Neuron (in vitro differentiated cells): ENCODE measurements at regions not wholly inside any gene's neighbourhood (a gene's known extent, or its start where the extent isn't known, plus 50 kb on each side); places are given as distances from the start of the nearest gene placed in this dataset.

Source experiments
- H2AFZ ChIP-seq: one replicate; pipeline ENCODE4 v1.6.1; 2013; ENCODE audit warnings: low read depth, mild to moderate bottlenecking, inconsistent platforms, low read length, moderate library complexity
- H3K27me3 ChIP-seq: one replicate; pipeline ENCODE4 v1.6.1; 2013; ENCODE audit warnings: low read length; ENCODE audit not compliant: insufficient read depth
- H3K36me3 ChIP-seq: one replicate; pipeline ENCODE4 v1.6.1; 2013; ENCODE audit warnings: low read length; ENCODE audit not compliant: insufficient read depth
- H3K4me1 ChIP-seq: one replicate; pipeline ENCODE4 v1.6.1; 2013; ENCODE audit warnings: low read length; ENCODE audit not compliant: insufficient read depth
- H3K4me3 ChIP-seq: 2 replicates; pipeline ENCODE4 v1.5.1; 2013; ENCODE audit warnings: mild to moderate bottlenecking, low read length, moderate library complexity
- H3K9me3 ChIP-seq: one replicate; pipeline ENCODE4 v1.6.1; 2013; ENCODE audit warnings: low read length

DNA sequence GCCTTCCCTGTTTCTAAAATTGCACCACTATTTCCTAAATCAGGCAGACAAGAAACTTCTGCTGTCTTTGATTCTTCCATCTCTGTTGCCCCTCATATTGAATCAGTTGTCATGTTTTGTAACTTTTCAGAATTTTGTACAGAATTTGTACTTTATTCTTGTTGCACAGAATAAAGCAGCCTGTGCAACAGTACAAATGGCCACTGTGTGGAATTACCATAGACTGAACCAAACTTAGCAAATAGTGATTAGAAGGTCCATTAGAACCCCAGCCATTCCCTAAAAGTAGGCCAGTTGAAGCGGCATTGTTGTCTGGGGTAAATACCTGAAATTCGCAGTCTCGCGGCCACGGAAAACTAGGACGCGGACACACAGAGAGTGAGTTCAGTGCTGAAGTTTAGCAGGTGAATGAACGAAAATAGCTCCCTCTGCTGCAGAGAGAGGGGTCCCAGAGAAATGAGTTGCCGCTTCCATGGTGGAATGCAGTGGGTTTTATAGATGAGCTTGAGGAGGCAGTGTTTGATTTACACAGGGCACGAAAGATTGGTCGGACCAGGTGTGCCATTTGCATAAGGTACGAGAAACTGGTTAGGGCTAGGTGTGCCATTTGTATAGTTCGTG is 71.8 kb downstream of the C4orf33 start:
- H3K36me3 ChIP-seq, result no peaks in the 10 kb centered on the region
- no peaks in the 10 kb centered on the region for H3K4me1 ChIP-seq
- H3K27me3 ChIP-seq, result no peaks in the 10 kb centered on the region
- no peaks in the 10 kb centered on the region for H3K9me3 ChIP-seq
- H2AFZ ChIP-seq, result no peak overlapping the region
- no peak overlapping the region for H3K4me3 ChIP-seq

DNA sequence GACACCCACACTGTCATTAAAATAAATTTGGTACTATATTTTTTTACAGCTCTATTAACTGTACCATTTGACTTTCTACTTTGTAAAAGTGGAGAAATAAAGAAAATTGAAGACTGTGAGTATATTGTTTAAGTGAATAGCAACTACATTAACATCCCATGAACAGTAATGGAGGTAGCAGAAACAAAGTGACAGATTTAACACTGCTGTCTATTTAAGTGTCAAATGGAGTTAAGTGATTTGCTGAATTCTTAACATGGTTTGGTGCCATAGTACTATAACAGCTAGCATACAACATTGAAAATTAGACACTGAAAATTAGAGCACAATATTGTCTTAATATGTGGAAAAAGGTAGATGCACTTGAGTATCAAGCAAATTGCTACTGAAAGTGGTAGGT is 76.2 kb downstream of the C4orf33 start:
- H3K27me3 ChIP-seq, result no peaks in the 10 kb centered on the region
- no peaks in the 10 kb centered on the region for H3K9me3 ChIP-seq
- H3K36me3 ChIP-seq, result no peaks in the 10 kb centered on the region
- H3K4me3 ChIP-seq, result no peak overlapping the region
- no peaks in the 10 kb centered on the region for H3K4me1 ChIP-seq
- H2AFZ ChIP-seq, result no peak overlapping the region

DNA sequence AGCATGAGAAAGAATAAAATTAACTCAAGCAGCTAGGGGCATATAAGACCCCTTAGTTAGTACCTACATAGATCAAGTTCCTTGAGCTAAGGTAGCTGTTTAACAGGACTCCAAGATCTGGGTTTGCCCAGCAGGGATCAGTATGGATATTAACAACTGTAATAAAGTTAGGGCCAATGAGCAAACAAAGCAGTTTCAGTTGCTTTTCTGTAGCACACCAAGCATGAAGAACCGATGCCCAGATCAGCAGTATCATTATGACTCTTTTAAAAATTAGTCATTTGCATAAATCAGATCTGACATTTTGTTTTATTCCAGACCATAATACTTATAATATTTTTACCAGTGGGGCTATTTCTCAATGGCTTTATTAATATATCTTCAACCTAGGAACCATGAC is 80.9 kb downstream of the C4orf33 start:
- H3K4me1 ChIP-seq, result peaks cover 4% of the 10 kb centered on the region
- no peaks in the 10 kb centered on the region for H3K36me3 ChIP-seq
- H3K9me3 ChIP-seq, result no peaks in the 10 kb centered on the region
- H3K27me3 ChIP-seq, result no peaks in the 10 kb centered on the region
- H2AFZ ChIP-seq, result no peak overlapping the region
- H3K4me3 ChIP-seq, result no peak overlapping the region

DNA sequence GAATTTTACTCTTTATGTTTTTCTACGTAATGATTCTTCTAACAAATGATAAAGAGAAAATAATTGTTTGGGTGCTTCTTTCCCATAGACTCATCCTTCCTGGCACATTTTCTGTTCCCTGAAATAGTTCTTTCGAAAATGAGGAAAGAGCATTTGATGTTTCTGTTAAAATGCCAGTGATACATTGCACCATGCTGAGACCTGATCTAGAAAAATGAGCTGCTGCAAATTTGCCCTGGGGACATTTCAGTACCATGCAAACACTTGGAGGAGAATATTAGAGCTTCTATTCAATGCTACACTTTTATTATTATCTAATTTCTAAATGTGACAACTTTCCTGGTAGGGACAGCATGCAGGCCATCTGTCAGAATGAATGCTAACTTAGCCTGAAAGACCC is 83.3 kb downstream of the C4orf33 start:
- H2AFZ ChIP-seq, result no peak overlapping the region
- no peaks in the 10 kb centered on the region for H3K27me3 ChIP-seq
- no peaks in the 10 kb centered on the region for H3K9me3 ChIP-seq
- H3K36me3 ChIP-seq, result no peaks in the 10 kb centered on the region
- H3K4me3 ChIP-seq, result no peak overlapping the region
- peaks cover 4% of the 10 kb centered on the region for H3K4me1 ChIP-seq

DNA sequence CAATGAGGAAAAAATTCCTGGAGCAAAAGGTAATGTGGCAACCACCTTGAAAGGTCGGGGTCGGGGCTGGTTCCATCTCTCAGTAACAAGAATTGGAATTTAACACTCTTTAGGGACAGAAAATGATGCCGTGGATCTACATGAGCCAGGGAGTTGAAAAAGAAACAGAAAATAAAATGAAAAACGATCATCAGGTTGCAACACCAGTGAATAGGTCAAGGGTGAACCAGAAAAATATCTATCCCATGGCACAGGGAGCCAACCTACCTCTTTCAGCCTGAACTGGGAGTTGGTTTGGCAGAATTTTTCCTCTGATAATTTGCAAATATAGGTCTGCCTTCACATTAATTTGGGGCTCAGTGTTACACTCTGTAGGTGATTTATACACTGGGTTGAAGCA is 93.7 kb downstream of the C4orf33 start:
- Histone ChIP-seq H2AFZ (no peak overlapping the region), H3K36me3 (no peaks in the 10 kb centered on the region), H3K27me3 (no peaks in the 10 kb centered on the region), H3K4me1 (no peaks in the 10 kb centered on the region), H3K4me3 (no peak overlapping the region), H3K9me3 (no peaks in the 10 kb centered on the region)

GRCh38 chr4:129193357-129194100 is 97.6 kb downstream of the C4orf33 start:
- no peak overlapping the region for H2AFZ ChIP-seq
- H3K9me3 ChIP-seq, result no peaks in the 10 kb centered on the region
- H3K27me3 ChIP-seq, result no peaks in the 10 kb centered on the region
- H3K36me3 ChIP-seq, result no peaks in the 10 kb centered on the region
- no peak overlapping the region for H3K4me3 ChIP-seq
- no peaks in the 10 kb centered on the region for H3K4me1 ChIP-seq

GRCh38 chr4:129208481-129208880 is 112.5 kb downstream of the C4orf33 start:
- Histone ChIP-seq H3K4me1 (no peaks in the 10 kb centered on the region), H3K36me3 (no peaks in the 10 kb centered on the region), H3K27me3 (no peaks in the 10 kb centered on the region)

DNA sequence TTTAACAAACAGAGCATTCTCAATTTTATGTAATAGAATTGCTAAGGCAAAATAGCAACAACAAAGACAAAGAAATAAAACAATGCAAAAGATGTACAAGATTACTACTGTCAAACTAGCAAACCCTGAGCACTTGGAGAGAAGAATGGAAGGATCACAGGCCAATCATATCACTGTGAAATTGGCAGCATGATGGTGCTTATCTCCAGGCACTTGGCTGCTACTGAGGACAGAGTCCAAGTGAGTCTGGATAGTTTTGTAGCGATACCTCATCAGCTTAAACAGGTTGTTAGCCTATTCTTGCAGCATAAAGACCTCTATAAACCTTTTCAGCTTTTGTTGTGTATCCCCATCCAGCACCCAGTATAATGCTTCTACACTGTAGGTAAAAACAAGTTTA is 117.7 kb downstream of the C4orf33 start:
- Histone ChIP-seq H2AFZ (no peak overlapping the region), H3K4me1 (peaks cover 2% of the 10 kb centered on the region), H3K9me3 (no peaks in the 10 kb centered on the region)

More at GRCh38 chr4:129208481-129208880, 112.5 kb downstream of the C4orf33 start:
- Histone ChIP-seq H3K9me3 (no peaks in the 10 kb centered on the region), H3K4me3 (no peak overlapping the region), H2AFZ (no peak overlapping the region)

DNA sequence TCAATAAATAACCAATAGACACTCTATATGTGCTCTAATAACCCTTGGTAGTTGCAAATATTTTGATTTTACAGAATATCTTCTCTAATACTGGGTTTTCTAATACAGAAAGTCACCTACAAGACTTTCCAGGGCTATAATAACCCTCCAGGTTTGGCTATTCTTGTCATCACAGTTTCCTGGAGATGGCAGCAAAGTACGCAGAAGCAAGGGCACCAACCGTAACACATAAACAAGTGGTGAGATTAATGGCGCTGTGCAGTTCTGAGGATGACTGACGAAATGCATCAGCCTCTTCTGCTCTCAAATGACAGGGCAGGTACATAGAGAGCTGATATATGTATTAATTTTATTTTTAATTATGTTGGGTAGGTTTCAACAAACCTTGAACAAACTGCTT is 122.4 kb downstream of the C4orf33 start:
- Histone ChIP-seq H3K4me1 (peaks cover 13% of the 10 kb centered on the region), H3K9me3 (no peaks in the 10 kb centered on the region), H3K27me3 (no peaks in the 10 kb centered on the region), H3K4me3 (no peak overlapping the region), H2AFZ (peak overlapping the region; percentile 26), H3K36me3 (no peaks in the 10 kb centered on the region)

More for the DNA sequence above, 117.7 kb downstream of the C4orf33 start:
- Histone ChIP-seq H3K36me3 (no peaks in the 10 kb centered on the region), H3K4me3 (no peak overlapping the region), H3K27me3 (no peaks in the 10 kb centered on the region)

DNA sequence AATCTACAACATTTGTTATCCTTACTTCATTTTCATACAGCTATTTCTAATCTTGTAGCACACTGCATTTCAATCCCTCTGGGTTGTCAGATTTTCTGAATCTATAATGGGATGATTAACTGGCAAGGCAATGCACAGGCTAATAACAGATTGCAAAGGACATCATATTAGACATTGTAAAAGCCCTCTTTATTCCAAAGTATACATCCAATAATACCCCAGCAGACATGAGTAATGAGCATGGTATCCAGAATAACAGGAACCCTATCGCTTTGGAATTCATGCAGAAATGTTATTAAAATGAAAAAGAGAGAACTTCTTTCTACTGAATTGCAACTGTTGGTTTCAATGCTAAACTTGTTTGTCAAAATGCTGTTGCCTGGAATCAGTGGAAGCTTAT is 122.9 kb downstream of the C4orf33 start:
- peaks cover 19% of the 10 kb centered on the region for H3K4me1 ChIP-seq
- H3K9me3 ChIP-seq, result no peaks in the 10 kb centered on the region
- no peak overlapping the region for H2AFZ ChIP-seq
- H3K36me3 ChIP-seq, result no peaks in the 10 kb centered on the region
- H3K4me3 ChIP-seq, result no peak overlapping the region
- no peaks in the 10 kb centered on the region for H3K27me3 ChIP-seq

DNA sequence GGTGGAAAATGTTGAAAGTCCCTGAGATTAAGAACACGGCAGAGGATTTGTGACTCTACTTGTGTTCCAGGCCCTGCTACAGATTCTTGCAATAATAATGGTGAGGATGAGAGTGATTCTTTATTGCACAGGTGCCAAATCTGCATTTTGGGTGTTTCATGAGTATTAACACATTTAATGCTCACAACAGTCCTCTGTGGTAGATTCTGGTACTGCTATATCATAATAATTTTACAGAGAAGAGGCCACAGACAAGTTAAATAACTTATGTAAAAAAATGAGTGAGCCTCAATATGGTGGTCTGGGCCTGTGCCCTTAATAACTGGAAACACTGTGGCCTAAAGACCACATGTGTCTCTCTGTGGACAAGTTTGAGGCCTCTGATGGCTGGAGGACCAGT is 124.3 kb downstream of the C4orf33 start:
- H2AFZ ChIP-seq, result no peak overlapping the region
- no peaks in the 10 kb centered on the region for H3K27me3 ChIP-seq
- H3K9me3 ChIP-seq, result no peaks in the 10 kb centered on the region
- no peak overlapping the region for H3K4me3 ChIP-seq
- peaks cover 22% of the 10 kb centered on the region for H3K4me1 ChIP-seq
- H3K36me3 ChIP-seq, result no peaks in the 10 kb centered on the region

- H3K4me3 ChIP-seq, result no peak overlapping the region
- H3K9me3 ChIP-seq, result no peaks in the 10 kb centered on the region
- H3K4me1 ChIP-seq, result peaks cover 19% of the 10 kb centered on the region
- H3K27me3 ChIP-seq, result no peaks in the 10 kb centered on the region
- no peak overlapping the region for H2AFZ ChIP-seq
- no peaks in the 10 kb centered on the region for H3K36me3 ChIP-seq
Observed at GRCh38 chr4:129223945-129224344, 128.0 kb downstream of the C4orf33 start.

DNA sequence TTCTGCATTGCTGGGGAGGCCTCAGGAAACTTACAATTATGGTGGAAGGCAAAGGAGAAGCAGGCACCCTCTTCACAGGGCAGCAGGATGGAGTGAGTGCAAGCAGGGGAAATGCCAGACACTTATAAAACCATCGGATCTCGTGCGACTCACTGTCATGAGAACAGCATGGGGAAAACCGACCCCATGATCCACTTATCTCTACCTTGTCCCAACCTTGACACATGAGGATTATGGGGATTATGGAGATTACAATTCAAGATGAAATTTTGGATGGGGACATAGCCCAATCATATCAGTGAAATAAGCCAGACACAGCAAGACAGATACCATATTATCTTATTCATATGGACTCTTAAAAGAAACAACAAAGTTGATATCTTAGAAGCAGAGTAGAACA is 134.9 kb downstream of the C4orf33 start:
- Histone ChIP-seq H3K4me3 (no peak overlapping the region), H3K36me3 (no peaks in the 10 kb centered on the region), H3K27me3 (no peaks in the 10 kb centered on the region), H3K9me3 (no peaks in the 10 kb centered on the region), H2AFZ (no peak overlapping the region), H3K4me1 (no peaks in the 10 kb centered on the region)
